ENCODE measurements at regions not wholly inside any gene's neighbourhood (a gene's known extent, or its start where the extent isn't known, plus 50 kb on each side); places are given as distances from the start of the nearest gene placed in this dataset.

DNA sequence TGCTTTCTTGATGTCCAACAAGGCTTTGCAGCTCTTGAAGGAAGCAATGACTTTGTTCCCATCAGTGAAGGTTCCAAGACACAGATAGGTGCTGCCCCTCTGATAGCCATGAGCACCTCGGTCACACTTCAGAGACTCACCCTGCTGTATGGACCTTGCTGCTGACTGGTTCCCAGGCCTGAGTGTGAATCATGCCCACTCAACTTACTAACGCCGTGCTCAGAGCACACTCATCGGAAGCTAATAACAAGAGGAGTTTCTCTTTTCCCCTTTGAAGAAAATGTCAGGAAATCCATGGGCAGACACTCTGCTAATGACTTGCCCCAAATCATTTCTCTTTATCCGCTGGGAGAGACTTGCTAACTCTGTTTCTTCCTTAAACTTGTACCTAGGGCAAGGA, 83.8 kb upstream of the ARL4C start:
- TF ChIP-seq POLR2A (IDR thresholded peaks at IDR 0.05), result no peak
- TF ChIP-seq, protein P1, sequence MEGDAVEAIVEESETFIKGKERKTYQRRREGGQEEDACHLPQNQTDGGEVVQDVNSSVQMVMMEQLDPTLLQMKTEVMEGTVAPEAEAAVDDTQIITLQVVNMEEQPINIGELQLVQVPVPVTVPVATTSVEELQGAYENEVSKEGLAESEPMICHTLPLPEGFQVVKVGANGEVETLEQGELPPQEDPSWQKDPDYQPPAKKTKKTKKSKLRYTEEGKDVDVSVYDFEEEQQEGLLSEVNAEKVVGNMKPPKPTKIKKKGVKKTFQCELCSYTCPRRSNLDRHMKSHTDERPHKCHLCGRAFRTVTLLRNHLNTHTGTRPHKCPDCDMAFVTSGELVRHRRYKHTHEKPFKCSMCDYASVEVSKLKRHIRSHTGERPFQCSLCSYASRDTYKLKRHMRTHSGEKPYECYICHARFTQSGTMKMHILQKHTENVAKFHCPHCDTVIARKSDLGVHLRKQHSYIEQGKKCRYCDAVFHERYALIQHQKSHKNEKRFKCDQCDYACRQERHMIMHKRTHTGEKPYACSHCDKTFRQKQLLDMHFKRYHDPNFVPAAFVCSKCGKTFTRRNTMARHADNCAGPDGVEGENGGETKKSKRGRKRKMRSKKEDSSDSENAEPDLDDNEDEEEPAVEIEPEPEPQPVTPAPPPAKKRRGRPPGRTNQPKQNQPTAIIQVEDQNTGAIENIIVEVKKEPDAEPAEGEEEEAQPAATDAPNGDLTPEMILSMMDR (IDR thresholded peaks at IDR 0.05), result no peak

Measured in heart left ventricle (tissue), 13 donors.